Activated CD4-positive, alpha-beta T cell treated with anti-CD3 and anti-CD28 coated beads, Interleukin-2, amount 50 U/mL, for 4 hours (primary cell): ENCODE measurements at regions not wholly inside any gene's neighbourhood (a gene's known extent, or its start where the extent isn't known, plus 50 kb on each side); places are given as distances from the start of the nearest gene placed in this dataset.
"Not testable (repeated sequence)": the region's sequence is repeated elsewhere in the genome, so short reads cannot be mapped to it uniquely, and the experiment has no call there.

ENCODE experiments used
- DNase-seq, 2 experiments: peaks; one replicate each; pipeline ENCODE4 v3.0.0-alpha.2; 2020

DNA sequence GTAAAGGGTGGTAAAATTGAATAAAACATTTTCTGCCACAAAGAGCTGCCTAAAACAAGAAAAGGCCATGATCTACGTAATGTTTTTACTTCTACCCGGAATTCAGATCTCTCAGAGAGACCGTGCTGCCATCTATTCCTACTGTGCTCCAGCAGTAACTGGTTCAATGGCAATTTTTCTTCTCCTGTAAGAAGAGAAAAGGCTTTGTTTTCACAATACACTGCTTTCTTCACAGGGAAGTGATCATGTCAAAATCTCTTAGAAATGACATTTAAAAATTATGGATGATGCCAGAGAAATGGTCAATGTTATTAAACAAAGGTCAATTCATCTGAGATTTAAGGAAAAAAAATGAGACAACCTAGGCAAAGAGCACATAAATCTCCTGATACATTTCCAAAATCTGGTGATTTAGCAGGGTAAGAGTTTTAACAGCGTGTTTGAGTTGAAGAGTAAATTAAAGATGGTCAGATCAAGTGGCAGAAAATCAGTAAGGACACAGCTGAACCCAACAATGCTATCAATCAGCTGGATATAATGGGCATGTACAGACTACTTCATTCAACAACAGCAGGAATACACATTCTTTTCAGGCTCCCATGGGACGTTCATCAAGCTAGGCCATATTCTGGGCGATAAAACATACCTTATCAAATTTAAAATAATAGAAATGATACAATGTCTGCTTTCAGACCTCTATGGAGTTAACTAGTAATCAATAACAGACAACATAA, 523.1 kb downstream of the CHSY3 start:
- no peak for DNase-seq

GRCh38 chr5:130425424-130425823, 521.2 kb downstream of the CHSY3 start:
- DNase-seq = no peak

GRCh38 chr5:130424341-130424740, 520.1 kb downstream of the CHSY3 start:
- DNase-seq = no peak

DNA sequence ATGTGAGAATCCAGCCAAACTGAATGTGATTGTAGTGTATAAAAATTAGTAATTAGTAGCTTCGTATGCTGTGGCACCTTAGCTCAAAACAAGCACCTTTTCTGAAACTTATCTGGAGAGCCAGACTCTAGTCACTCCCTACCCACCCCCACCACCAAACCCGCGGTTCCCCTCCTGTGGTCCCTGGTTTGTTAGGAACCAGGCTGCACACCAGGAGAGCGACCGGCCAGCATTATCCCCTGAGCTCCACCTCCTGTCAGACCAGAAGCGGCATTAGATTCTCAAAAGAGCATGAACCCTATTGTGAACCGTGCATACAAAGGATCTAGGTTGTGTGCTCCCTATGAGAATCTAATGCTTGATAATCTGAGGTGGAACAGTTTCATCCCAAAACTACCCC, 498.6 kb downstream of the CHSY3 start:
- DNase-seq = no peak

DNA sequence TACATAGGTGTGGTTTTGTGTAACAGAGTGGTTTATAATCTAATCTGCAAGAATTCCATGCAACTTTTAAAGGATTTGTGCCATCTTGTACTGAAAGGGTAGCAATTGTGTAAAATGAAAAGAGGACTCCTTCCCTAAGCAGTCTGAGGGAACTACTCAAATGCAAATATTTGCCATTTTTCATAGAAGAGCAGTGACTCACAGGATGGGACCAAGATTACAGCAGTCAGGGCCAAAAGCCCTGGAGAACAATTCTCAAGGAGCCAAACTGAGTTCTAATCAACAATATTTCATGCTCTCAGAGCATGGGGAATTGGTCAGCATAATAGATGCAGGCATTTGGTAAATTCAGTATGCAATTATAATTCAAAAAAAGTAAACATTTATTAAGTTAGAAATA, 495.8 kb downstream of the CHSY3 start:
- no peak for DNase-seq

DNA sequence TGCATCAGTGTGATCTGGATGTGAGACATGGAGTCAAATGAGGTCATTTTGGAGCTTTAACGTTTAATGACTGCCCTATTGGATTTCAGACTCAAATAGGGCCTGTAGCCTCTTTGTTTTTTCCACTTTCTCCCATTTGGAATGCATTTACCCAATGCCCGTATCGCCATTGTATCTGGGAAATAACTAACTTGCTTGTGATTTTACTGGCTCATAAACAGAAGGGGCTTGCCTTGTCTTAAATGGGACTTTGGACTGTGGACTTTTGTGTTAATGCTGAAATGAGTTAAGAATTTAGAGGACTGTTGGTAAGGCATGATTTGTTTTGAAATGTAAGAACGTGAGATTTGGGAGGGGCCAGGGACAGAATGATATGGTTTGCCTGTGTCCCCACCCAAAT, 494.6 kb downstream of the CHSY3 start:
- DNase-seq = no peak

- not testable (repeated sequence) for DNase-seq
Observed at GRCh38 chr5:130397727-130398126, 493.5 kb downstream of the CHSY3 start.

DNA sequence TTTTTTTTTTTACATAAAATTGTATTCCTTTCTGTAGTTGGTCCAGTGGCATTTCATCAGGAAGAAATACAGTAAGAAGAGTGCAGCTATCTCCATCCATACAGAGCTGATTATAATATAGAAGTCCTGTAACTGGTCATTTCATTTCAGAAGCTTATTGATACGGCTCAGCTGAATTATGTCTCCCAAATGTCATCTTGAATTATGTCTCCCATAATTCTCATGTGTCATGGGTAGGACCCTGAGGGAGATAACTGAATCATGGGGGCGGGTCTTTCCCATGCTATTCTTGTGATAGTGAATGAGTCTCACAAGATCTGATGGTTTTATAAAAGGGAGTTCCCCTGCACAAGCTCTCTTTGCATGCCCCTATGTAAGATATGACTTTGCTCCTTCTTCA, 492.9 kb downstream of the CHSY3 start:
- no peak for DNase-seq

GRCh38 chr5:130391727-130392264, 487.5 kb downstream of the CHSY3 start:
- DNase-seq = not testable (repeated sequence)

GRCh38 chr5:130386155-130386554, 481.9 kb downstream of the CHSY3 start:
- no peak for DNase-seq

DNA sequence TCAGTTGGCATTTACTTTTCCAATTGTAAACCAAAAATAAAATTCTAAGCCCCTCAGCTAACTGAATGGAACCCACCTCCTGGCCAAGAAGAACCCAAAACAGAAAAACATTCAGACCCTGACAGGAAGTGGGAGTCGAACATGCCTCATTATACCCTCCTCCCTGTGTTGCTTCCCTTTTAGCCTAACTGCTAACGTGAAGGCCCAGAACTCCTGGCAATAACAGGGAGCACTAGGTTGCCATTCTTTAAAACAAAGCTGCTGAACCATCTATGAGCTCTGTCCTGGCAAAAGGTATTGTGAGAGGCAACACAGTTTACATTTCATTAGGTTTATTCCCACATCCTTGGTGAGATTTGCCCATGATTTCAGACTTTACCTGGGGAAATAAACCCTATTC, 481.4 kb downstream of the CHSY3 start:
- no peak for DNase-seq

GRCh38 chr5:130365956-130366355, 461.7 kb downstream of the CHSY3 start:
- no peak for DNase-seq

- DNase-seq = no peak
Observed at GRCh38 chr5:130350131-130350530, 445.9 kb downstream of the CHSY3 start.

DNA sequence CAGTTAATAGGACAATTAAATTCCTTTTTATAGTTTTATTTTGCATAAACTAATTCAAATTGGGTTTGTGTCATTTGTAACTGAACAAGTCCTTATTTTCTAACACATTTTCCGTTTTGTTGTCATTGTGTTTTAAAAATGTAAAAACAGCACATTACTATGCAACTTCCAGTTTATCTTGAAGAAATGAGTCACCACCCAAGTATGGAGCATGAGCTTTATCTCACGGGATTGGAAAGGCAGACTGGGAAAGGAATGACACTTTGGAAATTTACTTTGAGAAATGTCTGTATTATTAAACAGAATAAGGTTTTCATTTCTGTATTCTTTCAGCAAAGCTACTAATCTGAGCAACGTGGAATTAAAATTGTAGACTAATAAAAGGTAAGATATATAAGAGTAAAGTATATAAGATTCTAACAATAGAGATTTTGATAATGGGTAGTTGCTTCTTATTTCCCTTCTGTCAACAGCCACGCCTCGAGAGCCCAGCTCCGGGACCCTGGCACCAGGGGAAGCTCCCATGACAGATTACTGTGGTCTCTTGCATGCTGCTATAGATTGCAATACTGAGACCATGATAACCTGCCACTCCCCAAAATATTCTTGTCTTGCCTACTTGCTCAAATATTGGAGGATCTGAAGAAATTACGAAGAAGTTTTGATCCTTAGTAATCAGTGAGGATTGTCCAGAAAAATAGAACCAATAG, 433.1 kb downstream of the CHSY3 start:
- DNase-seq = no peak

- DNase-seq = no peak
Observed at GRCh38 chr5:130335117-130335516, 430.9 kb downstream of the CHSY3 start.

DNA sequence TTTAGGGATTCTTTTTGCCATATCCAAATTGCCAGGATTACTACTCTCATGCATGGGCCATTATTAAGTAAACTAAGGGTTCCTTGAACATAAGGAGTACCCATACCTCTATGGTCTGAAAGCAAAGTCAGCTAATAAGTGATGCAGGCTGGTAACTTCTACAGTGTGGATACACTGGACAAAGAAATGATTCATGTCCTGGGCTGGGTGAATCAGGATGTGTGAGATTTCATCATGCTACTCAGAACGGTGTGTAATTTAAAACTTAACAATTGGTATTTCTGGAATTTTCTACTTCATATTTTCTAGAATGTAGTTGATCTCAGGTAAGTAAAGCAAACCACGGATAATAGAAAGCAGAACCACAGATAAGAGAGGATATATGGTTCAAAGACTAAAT, 428.8 kb downstream of the CHSY3 start:
- no peak for DNase-seq

GRCh38 chr5:130331332-130331731, 427.1 kb downstream of the CHSY3 start:
- DNase-seq = no peak

DNA sequence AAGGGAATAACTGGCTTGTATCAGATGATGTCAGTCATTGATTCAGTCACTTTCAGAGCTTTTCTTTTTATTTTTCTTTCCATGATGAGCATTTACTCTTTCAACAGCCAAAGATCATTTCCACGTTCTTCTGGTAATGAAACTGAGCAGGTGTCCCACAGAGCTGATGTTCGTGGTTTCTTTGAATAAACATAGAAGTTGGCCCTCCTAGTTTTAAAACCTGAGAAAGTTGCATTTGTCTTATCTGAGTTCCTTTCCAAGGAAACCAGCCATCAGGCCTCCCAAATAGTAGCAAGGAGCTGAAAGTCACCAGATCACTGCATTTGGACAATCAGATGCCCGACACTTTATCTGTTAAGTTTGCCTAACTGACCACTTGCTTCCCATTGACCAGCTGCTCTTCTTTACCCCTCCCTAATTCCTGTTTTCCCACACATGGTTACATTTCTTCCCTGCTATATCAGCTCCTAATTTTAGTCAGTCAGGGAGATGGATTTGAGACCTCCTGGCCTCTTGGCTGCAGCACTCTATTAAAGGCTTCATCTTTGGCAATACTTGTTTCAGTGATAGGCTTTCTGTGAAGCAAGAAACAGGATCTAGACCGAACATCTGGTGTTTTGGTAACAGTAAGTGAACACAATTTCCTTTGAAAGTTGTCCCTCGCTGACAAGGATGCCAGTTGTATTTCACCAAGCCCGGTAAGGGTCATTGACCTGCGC, 420.8 kb downstream of the CHSY3 start:
- DNase-seq = no peak

DNA sequence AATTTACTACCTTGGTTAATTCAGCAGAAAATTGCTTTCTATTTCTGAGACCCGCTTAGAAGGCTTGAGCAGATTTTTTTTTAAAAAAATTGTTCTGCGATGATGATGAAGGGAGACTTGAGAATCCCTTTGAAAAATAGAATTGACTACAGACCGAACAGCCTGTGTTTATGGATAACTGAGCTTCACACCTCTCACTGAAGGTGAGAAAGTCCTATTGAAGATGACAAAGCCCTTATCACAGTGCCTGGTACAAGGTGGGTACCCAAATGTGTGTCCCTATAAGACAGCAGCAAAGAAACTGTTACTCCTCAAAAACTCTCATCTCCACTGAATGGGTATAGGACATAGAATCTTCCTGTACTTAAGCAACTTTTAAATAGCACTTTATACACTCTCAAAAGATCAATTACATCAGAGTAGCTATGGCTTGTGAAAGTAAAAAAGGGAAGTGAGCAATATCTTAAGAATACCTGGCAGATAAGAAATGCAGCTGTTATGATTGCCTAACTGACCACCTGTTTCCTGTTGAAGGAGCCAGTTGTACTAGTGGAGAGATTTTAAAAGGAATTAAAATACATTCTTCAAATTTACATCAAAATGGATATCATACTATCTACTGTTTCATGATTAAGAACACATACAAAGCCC, 419.7 kb downstream of the CHSY3 start:
- DNase-seq = no peak

- DNase-seq = no peak
Observed at GRCh38 chr5:130321931-130322330, 417.7 kb downstream of the CHSY3 start.

- DNase-seq = no peak
Observed at GRCh38 chr5:130316971-130317680, 412.9 kb downstream of the CHSY3 start.

DNA sequence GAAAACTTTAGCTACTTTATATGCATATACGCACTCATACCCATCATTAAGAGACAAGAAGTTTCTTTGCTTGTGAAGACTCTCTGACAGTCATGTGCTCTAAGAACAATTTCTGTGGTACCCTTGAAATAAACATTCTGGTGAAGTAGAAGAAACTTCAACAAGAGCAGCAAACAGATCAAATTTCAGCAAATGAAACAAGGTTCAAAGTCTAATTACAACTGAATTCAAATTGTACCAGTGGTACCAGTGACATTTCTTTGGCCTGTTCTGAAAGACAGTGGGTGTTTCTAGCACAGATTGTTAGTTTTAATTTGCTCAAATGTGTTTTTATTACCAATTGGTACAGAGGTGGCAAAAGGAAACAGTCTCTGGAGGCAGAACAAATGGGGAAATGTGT, 391.0 kb downstream of the CHSY3 start:
- no peak for DNase-seq
